GM12874 (cell line): ENCODE measurements at regions not wholly inside any gene's neighbourhood (a gene's known extent, or its start where the extent isn't known, plus 50 kb on each side); places are given as distances from the start of the nearest gene placed in this dataset.

ENCODE experiments used
- TF ChIP-seq, protein P1 (sequence below): IDR thresholded peaks from 2 replicates; pipeline ENCODE4 v1.5.1; 2011; ENCODE audit warnings: low read depth, mild to moderate bottlenecking, control low read depth, low read length, moderate library complexity; ENCODE audit not compliant: insufficient read depth

DNA sequence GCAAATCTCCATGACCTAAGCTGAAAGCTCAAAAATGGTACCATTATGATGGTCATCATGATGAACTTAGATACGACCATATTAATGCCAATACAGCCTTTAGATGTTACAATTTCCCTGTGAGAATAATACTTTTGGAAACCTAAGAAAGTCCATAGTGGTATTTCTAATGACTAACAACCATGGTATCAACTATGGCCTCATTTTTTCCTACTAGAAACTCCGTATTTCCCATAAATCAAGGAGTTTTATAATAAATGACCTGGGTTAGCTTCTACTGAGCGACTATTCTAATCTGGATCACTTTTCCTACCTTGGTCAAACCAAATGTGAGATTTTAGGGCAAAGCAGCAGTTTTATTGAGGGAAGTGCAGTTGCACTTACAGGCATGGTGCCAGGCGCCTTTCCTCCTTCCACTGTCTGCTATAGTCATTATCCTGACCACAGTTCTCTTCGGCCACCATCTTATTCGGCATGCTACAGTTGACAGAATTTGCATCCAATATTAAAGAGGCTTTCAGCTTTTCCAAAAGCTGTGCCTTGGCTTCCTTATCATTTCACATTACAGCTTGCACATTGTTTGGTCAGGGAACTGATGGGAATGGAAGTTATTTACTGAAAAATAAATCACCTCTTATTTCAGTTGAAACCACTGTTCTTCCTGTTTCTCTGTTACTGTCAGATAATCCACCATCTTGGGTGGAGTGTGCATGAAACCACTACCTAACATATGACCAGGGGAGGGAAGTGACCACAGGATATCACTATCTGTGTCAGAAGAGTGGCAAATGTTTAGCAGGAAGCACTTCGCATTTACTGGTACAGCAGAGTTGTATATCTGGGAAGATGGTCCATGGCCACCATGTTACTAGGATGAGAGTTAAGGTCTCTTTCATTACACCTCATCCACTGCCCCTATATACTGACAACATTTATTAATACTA lies 74.5 kb upstream of the PICALM start:
- TF ChIP-seq, protein P1, sequence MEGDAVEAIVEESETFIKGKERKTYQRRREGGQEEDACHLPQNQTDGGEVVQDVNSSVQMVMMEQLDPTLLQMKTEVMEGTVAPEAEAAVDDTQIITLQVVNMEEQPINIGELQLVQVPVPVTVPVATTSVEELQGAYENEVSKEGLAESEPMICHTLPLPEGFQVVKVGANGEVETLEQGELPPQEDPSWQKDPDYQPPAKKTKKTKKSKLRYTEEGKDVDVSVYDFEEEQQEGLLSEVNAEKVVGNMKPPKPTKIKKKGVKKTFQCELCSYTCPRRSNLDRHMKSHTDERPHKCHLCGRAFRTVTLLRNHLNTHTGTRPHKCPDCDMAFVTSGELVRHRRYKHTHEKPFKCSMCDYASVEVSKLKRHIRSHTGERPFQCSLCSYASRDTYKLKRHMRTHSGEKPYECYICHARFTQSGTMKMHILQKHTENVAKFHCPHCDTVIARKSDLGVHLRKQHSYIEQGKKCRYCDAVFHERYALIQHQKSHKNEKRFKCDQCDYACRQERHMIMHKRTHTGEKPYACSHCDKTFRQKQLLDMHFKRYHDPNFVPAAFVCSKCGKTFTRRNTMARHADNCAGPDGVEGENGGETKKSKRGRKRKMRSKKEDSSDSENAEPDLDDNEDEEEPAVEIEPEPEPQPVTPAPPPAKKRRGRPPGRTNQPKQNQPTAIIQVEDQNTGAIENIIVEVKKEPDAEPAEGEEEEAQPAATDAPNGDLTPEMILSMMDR: no peak

DNA sequence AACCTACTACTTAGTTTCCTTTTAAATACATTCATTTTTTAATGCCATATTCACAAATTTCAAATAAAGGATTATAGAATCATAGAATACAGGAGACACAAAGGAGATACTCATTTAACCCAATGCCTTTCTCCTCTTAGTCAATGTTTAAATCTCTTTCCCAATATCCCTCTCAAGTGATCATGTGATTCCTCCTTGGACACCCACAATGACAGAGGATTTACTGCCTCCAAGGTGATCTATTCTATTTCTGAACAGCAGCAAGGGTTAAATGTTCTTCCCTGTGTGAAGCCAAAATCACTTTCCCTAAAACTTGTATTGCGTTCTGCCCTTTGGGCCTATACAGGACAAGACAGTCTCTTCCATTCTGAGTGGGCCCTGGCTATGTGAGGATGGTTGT lies 73.3 kb upstream of the PICALM start:
- TF ChIP-seq, protein P1: no peak

- TF ChIP-seq, protein P1: no peak
These were observed 72.8 kb upstream of the PICALM start for GRCh38 chr11:86141727-86142126.

DNA sequence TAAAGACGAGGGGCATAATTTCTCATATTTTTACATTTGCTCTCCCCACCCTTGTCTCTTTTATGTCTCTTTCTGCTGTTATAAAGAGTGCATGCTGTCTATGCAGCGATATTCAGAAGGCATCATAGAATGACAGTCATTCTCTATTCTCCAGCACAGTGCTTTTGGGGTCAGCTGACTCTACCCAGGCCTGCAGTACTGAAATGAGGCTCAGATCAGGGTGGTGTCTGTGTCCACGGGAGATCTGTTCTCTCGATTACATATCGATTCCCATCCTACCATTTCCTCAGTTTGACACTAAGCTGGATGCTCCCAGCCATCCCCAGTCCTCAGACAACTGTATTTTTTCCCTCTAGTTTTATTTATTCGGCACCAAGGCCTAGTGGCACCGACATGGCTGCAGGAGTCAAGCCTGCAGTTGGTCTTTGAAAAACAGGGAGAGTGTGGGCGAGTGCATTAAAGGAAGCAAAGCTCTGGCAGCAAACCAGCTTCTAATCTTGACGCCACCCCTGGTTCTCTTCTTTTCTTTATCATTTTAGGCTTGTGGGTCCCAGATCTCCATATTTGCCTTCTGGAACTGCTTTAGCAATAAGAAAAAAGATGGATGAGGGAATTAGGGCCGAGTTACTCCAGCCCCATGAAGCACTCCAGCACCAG lies 71.6 kb upstream of the PICALM start:
- TF ChIP-seq, protein P1: no peak

DNA sequence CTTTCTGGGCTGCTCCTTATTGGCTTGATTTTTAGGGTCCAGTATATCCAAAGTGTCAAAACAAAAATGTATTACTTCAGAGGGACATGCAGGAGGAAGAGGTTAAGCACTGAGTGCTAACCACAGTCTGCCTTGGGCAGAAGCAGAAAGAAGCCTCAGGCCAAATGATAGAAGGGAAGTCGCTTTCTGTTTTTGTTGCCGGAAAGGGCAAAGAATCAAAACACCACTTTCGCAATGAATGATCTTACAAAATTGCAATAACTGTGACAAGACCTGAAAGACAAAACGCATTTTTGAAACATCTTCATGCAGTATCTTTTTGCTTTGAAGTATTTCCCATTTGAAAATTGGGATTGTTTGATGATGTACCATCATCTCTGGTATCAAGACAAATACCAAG lies 70.1 kb upstream of the PICALM start:
- TF ChIP-seq, protein P1: no peak

GRCh38 chr11:86136538-86136937 lies 67.7 kb upstream of the PICALM start:
- TF ChIP-seq, protein P1: no peak

DNA sequence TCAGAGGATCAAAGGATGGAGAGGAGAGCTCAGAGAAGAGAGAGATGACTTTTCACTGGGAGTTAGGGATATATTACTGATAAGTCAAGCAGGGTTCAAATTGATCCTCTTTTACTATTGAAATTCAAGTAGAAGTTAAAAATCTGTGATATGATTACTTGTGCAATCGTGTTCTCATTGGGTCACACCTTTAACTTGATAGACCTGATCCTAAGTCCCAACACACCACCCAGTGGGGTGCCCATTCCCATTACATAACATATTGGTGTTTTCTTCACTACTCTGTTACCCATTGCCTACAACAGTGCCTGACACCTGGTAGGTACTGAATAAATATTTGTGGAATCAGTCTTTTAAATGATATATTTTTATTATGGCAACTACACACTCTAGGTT lies 66.4 kb upstream of the PICALM start:
- TF ChIP-seq, protein P1: no peak
